Hematopoietic multipotent progenitor cell (in vitro differentiated cells): ENCODE measurements at regions not wholly inside any gene's neighbourhood (a gene's known extent, or its start where the extent isn't known, plus 50 kb on each side); places are given as distances from the start of the nearest gene placed in this dataset. TPM values are rescaled to one million over a fixed set of nuclear protein-coding genes. Genes with fewer than 3 reads are reported as not detected.

ENCODE experiments used
- DNase-seq, 3 donors: peaks; one replicate each; pipeline ENCODE4 v3.0.0-alpha.2; 2011 to 2015; ENCODE audit warnings: low read depth in 2 of 3, low spot score in 2 of 3
- small RNA-seq: library from RNA; depleted of rRNA; stranded (forward); fragments of <200 nt; gene quantifications from one replicate; pipeline ENCODE3, GENCODE V24; 2012

DNA sequence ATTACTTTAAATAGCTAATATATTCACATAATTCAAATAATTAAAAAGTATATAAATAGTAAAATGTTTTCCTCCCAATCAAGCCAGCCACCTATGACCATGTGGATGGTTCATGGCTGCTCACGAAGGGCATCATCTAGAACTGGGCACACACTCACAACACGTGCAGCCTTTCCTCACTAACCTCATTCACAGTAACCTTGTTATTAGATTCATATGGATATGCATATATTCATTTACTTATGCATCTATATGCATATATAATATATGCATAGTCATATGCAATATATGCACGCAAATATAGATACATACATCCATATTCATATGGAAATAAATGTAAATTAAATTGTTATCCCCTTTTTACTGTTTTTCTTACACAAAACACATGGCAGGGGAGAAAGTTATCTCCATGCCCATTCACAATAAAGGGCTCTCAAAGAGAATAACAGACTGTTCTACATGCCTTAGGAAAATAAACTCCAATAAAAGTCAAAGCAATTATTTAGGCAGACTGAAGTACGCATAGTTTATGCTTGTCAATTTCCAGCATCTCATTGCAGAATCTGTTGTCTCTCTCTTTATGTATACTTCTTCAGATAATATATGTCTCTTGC lies 163.9 kb upstream of the ADGRL3 start:
- no peak for DNase-seq

DNA sequence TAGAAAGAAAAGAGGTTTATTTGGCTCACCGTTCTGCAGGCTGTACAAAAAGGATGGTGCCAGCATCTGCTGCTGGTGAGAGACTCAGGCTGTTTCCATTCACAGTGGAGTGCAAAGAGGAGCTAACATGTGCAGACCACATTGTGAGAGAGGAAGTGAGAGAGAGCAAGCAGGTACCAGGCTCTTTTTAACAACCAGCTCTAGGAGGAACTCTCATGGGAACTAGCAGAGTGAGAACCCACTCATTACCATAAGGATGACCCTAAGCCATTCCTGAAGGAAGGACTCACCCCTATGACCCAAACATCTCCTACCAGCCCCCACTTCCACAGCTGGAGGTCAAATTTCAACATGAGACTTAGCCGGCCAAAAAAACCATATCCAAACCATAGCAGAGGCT lies 158.6 kb upstream of the ADGRL3 start:
- no peak for DNase-seq

DNA sequence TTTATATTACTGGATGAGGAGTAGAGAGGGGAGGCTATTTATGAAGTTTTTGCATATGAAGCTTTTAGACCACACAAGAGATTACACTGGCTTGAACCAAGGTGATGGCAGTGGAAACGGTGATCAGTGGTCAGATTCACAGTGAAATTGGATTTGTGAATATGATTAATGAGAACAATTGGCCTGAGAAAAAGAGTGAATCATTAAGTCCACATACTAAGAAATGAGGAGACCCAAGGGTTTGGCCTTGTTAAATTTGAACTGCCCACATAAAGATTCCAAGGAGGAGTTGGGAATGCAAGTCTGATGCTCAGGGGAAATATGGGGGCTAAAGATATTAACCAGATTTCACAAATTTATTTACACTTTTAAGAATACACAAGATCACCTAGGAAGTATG lies 155.3 kb upstream of the ADGRL3 start:
- DNase-seq: no peak

DNA sequence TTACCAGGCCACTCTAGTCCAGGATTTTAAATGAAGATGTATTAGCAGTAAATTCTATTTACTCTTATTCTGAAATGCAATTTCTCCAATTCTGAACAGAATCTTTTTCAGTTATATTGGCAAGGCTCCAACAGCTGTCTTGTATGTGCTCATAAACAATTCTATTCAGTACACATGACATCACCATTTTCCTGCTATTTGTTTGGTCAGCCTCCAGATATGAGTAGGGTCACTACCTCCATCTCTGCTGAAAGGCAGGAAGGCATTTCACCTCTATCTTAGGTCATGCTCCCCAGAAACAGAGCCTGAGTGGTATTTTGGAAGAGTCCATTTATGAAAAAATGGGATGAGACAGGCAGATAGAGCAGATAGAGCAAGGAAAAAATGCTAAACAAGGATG lies 151.1 kb upstream of the ADGRL3 start:
- no peak for DNase-seq

DNA sequence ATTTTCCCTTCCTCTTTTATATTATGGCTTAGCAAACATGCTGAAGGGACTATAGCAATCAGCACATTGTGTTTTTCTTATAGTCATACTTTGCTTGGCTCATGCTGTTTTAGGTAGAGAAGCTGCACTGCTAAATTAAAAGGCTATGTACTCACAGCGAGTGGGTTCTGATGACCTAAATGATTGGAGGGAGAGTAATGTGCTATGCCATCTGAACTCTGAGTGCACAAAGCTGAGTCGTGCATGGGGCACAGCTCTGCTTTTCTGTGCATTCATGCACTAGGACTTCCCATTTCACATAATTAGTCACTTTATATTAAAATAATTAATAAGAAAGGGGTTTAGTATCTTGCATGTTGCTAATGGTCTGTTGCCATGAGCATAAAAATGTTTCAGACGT lies 132.7 kb upstream of the ADGRL3 start:
- DNase-seq: no peak

DNA sequence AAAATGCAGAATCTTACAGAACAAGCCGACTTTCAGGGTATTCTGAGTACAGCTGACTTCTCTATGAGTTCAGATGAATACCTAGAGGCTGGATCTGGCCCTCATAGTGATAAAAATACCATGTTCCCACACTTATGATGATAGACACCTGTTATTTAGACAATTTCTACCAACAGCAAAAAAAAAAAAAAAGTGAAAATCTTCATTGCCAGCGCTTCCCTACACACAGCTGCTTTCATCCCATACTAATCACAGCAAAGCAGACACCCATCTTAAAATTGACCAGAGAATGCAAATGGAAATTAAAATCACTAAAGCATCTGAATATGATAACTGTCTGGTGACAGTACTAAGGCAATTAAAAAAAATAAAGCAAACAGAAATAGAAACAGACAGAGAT lies 132.1 kb upstream of the ADGRL3 start:
- no peak for DNase-seq

DNA sequence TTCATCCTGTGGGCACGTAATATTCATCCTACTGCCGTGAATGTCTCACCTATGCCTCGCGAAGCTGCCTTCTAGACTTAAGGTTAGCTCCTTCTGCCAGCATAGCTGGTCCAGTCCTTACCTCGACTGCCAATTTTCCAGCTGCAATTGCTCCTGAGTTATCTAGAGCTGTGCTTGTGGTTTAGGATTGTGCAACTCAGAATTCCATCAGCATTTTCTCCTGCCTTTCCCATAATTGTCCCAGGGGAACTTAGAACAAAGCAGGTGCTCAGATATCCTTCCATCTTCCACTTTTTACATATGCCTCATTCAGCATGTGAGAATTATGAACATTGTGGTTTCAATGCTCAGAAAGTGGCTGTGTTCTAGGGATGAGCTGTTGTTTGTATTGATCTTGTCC lies 131.4 kb upstream of the ADGRL3 start:
- no peak for DNase-seq

DNA sequence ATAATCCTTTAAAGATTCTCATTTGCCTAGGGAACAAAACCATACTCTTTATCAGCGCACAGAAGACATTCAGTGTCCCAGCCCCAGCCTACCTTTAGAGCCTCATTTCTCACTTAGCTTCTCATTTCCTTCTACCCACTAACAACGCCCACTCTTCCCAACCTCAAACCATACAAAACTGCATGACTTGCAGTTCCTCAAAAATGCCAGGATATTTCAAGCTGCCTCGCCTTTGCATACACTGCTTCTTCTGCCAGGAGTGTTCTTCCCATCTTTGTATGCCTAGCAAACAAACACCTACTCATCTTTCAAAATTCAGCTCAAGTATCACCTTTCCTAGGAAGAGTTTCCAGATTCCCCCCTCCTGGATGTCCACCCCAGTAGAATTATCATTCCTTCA lies 129.9 kb upstream of the ADGRL3 start:
- DNase-seq: no peak

DNA sequence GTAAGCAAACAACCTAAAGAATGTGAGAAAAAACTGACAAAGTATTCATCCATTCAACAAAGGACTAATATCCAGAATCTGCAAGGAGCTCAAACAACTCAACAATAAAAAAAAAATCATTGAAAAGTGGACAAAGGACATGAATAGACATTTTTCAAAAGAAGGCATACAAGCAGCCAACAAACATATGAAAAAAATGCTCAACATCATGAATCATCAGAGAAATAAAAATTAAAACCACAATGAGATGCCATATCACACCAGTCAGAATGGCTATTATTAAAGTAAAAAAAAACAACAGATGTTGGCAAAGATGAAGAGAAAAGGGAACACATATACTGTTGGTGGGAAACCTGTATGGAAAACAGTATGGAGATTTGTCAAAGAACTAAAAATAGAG lies 120.7 kb upstream of the ADGRL3 start:
- no peak for DNase-seq

DNA sequence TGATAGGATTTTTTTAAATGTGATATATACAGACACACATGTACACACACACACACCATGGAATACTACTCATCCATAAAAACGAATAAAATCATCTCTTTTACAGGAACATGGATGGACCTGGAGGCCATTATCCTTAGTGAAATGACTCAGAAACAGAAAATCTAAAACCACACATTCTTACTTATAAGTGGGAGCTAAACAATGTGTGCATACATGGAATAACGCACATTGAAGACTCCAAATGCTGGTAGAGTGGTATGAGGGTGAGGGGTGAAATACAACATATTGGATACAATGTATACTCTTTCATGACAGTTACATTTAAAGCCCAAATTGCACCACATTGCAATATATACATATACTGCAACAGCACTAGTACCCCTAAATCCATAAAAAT lies 120.2 kb upstream of the ADGRL3 start:
- DNase-seq: no peak

DNA sequence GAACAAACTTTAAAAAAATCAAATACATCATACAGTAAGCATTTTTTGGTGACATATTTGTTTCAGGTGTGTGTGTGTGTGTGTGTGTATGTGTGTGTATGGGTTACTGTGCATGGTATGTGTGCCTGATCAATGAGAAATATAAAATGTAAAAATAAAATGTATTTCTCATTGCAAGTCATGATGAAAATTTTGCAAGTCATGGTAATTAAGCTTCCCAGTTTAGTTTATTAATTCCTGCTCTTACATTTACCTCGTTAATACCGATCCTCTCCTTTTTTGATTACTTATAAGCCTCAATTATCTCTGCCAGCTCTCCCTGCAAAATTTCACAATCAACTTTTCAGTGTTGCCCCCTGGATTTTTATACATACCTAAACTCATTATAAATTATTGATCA lies 114.6 kb upstream of the ADGRL3 start:
- no peak for DNase-seq

DNA sequence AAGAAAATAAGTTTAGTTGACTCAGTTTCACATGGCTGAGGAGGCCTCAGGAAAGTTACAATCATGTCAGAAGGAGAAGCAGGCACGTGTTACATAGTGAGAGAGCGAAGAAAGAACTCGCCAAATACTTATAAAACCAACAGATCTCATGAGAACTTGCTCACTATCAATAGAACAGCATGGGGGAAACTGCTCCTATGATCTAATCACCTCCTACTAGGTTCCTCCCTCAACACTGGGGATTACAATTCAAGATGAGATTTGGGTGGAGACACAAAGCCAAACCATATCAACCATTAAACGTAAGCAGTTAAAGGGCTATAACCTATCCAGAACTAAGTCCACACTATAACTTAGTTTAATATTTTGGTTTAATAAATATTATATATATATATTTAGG lies 113.8 kb upstream of the ADGRL3 start:
- DNase-seq: no peak

DNA sequence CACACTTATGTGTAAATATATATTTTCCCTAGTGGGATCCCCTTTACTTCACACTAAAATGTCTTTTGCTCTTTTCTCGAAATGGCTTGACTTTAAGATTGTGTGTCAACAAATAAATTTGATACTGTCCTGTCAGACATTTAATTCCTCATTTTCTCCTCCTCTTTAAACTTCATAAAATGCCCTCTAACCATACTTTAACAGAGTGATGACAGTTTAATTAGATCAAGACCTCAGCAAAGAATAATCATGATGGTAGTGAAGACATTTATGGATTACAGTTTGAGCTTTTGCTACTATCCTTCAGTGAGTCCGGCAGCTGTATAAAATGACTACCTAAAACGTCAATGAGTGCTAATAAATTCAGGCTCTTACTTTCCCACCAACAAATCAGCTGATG lies 113.1 kb upstream of the ADGRL3 start:
- DNase-seq: no peak

DNA sequence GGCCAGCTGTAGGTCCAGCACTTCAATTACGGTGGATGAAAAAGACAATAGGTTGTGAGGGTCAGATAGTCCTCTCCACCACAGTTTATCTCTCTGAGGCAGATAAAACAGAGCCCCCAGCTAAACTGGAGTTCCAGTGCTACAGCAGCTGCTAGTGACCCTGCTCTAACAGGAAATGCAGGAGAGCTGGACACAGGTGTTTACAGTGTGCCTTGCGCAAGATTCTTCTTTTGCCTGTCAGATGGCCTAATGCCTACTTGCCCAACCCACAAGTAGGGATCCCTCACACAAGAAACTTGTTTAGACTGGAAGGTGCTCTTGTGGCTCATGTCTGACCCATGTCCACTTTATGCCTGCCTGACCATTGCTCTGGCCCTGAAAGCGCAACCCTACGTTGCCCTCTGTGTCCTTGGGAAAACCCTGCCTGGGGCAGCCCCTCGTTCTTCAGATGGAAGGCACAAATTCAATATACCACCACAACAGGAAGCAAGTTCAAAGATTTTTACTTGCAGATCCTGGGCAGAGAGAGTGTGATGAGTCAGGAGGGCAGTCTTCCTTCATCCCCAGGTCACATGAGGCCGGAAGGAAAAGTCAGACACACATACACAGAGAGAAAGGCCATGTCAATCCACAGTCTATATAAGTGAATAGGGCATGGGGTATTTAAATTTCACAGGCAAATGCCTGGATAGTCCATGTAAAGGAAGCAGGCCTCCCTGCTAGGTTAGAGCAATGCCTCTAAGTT lies 105.1 kb upstream of the ADGRL3 start:
- no peak for DNase-seq

DNA sequence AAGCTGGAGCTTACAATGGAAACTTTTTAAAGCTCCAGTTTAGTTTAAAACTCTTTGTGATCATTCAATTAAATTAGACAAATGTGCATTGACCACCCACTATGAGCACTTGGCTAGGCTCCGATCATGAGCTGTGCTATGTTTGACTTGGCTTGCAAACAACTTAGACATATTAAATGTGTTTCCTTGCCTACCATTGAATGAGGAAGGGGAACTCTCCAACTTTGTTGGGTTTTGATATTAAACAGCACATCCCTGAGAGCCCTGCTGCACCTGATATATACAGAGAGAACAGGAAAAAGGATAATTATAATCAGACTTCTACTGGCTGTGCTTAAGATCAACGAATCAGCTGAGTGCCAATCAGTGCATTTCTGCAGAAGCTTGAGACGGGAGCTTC lies 71.4 kb upstream of the ADGRL3 start:
- no peak for DNase-seq

DNA sequence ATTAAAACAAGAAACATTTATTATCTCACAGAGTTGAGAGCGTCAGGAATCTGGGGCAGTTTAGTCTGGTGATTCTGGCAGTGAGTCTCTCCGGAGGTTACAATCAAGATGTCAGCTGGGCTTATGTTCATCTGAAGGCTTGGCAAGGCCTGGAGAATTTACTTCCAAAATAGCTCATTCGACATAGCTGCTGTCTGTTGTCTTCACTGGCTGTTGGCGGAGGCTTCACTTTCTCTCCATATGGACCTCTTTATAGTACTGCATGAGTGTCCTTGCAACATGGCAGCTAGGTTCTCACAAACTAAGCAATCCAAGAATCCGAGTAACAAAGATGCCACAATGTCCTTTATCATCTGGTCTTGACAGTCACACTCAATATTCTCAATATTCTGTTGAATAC lies 70.2 kb upstream of the ADGRL3 start:
- no peak for DNase-seq

DNA sequence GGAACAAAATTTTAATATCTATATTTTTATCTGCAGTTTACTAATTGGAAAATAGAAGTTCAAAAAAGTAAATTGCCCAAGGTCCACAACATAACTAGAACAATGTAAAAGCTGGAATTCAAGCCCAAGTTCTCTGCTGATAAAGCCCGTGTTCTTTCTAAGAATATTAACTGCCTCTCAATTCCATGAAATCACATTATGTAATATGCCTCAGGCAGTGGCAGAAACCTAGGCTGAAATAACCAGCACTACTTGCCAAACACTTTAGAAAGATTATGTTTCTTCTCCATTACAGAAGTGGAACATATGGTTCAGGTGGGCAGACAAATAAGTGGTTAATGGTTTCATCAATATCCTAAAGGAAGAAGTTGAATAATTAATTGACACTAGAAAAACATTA lies 56.7 kb upstream of the ADGRL3 start:
- DNase-seq: no peak

DNA sequence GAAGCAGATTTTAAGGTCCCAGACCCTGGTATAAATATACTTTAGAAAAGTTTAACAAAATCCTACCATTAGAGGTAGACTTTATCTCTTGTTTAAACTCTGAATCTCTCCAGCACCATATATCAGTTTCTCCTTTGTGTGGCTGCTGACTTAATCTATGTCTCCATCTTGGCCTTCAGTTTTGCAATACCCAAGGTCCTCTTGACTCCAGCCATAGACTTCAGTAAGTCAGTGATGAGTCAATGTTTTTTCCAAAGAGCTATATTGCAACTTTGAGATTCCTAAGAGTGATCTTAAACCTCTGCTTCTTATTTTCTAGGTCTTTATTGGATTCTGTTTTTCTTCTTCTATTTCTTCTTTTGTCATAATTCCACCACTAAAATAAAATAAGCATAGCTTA lies 50.8 kb upstream of the ADGRL3 start:
- no peak for DNase-seq

Small RNA genes in the stretch of these regions (small RNA-seq; reads per million reads assigned to genes)
- gene MIR548AG1 (not detected), gene RF00019 (not detected), gene RNU6-1325P (not detected)
